ENCODE measurements at regions not wholly inside any gene's neighbourhood (a gene's known extent, or its start where the extent isn't known, plus 50 kb on each side); places are given as distances from the start of the nearest gene placed in this dataset.

DNA sequence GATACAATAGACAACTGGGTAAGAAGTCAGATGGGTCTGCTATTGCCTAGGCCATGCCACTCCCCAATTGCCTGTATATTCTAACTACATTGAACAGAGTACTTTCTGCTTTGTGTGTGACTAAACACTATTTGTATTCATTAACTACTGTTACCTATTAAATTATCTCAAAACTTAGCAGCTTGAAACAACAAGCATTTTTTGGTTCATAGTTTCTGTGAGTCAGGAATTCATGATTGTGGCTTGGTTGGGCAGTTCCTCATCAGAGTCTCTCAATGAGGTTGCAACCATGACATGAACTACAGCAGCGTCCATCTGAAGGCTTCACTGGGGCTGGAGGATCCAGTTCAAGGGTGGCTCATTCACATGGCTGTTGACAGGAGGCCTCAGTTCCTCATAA lies 205.7 kb downstream of the EN1 start:
- no peak overlapping the region for H2AFZ ChIP-seq (ENCODE audit: low read depth, low read length)
- H3K9me3 ChIP-seq (ENCODE audit: low read length), result no peaks in the 10 kb centered on the region
- no peaks in the 10 kb centered on the region for H3F3A ChIP-seq (ENCODE audit: insufficient read depth, low read length, poor library complexity, severe bottlenecking)
- H3K79me2 ChIP-seq (replicated peaks; ENCODE audit: insufficient read depth, low read length), result no peaks in the 10 kb centered on the region
- no peaks in the 10 kb centered on the region for H3K27me3 ChIP-seq (ENCODE audit: insufficient read depth, low read depth, low read length)
- no peak overlapping the region for H3K4me3 ChIP-seq (ENCODE audit: low read length)
- no peaks in the 10 kb centered on the region for H4K20me1 ChIP-seq (ENCODE audit: insufficient read depth)
- no peaks in the 10 kb centered on the region for H3K9me2 ChIP-seq (ENCODE audit: insufficient read depth, low read length)
- H3K27ac ChIP-seq (ENCODE audit: low read length), result no peak overlapping the region
- H3K4me2 ChIP-seq (ENCODE audit: low read length), result no peak overlapping the region
- H3K36me3 ChIP-seq (ENCODE audit: insufficient read depth, low read length), result no peaks in the 10 kb centered on the region
- TF ChIP-seq, protein P1, sequence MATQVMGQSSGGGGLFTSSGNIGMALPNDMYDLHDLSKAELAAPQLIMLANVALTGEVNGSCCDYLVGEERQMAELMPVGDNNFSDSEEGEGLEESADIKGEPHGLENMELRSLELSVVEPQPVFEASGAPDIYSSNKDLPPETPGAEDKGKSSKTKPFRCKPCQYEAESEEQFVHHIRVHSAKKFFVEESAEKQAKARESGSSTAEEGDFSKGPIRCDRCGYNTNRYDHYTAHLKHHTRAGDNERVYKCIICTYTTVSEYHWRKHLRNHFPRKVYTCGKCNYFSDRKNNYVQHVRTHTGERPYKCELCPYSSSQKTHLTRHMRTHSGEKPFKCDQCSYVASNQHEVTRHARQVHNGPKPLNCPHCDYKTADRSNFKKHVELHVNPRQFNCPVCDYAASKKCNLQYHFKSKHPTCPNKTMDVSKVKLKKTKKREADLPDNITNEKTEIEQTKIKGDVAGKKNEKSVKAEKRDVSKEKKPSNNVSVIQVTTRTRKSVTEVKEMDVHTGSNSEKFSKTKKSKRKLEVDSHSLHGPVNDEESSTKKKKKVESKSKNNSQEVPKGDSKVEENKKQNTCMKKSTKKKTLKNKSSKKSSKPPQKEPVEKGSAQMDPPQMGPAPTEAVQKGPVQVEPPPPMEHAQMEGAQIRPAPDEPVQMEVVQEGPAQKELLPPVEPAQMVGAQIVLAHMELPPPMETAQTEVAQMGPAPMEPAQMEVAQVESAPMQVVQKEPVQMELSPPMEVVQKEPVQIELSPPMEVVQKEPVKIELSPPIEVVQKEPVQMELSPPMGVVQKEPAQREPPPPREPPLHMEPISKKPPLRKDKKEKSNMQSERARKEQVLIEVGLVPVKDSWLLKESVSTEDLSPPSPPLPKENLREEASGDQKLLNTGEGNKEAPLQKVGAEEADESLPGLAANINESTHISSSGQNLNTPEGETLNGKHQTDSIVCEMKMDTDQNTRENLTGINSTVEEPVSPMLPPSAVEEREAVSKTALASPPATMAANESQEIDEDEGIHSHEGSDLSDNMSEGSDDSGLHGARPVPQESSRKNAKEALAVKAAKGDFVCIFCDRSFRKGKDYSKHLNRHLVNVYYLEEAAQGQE (IDR thresholded peaks at IDR 0.05; ENCODE audit: borderline replicate concordance), result no peak
- TF ChIP-seq MXI1 (conservative IDR thresholded peaks at IDR 0.05; ENCODE audit: poor library complexity, severe bottlenecking) (no peak), SMC3 (conservative IDR thresholded peaks at IDR 0.05; ENCODE audit: poor library complexity) (no peak), TAF1 (IDR thresholded peaks at IDR 0.05; ENCODE audit: low read depth) (no peak), RAD21 (conservative IDR thresholded peaks at IDR 0.05) (no peak), EZH2 (IDR thresholded peaks at IDR 0.05; ENCODE audit: borderline replicate concordance, insufficient read depth, low read length, poor library complexity, severe bottlenecking) (no peak), POLR2AphosphoS5 (IDR thresholded peaks at IDR 0.05) (no peak), EP300 (conservative IDR thresholded peaks at IDR 0.05; ENCODE audit: poor library complexity, severe bottlenecking) (no peak)
- TF ChIP-seq, protein P2, sequence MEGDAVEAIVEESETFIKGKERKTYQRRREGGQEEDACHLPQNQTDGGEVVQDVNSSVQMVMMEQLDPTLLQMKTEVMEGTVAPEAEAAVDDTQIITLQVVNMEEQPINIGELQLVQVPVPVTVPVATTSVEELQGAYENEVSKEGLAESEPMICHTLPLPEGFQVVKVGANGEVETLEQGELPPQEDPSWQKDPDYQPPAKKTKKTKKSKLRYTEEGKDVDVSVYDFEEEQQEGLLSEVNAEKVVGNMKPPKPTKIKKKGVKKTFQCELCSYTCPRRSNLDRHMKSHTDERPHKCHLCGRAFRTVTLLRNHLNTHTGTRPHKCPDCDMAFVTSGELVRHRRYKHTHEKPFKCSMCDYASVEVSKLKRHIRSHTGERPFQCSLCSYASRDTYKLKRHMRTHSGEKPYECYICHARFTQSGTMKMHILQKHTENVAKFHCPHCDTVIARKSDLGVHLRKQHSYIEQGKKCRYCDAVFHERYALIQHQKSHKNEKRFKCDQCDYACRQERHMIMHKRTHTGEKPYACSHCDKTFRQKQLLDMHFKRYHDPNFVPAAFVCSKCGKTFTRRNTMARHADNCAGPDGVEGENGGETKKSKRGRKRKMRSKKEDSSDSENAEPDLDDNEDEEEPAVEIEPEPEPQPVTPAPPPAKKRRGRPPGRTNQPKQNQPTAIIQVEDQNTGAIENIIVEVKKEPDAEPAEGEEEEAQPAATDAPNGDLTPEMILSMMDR (IDR thresholded peaks at IDR 0.05; ENCODE audit: poor library complexity, severe bottlenecking), result no peak
- H3K9ac ChIP-seq (ENCODE audit: low read length), result no peak overlapping the region

DNA sequence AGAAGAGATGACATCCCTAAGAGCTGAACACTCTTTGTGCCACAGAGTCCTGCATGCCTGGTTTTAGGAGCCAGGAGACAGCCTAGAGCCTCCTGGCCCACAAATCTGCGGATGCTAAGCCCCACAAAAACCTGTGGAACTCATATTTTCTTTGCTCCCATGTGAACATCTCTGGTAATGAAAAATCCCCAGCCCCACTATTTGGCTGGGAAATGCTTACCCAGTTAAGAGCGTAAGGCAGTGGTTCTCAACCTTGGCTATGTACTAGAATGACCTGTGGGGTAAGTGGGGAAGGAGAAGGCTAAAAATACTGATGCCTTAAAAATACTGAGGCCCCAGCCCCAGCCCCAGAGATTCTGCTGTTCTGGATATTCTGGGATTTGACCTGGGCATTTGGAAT lies 208.1 kb downstream of the EN1 start:
- TF ChIP-seq EZH2 (IDR thresholded peaks at IDR 0.05; ENCODE audit: borderline replicate concordance, insufficient read depth, low read length, poor library complexity, severe bottlenecking), result no peak
- TF ChIP-seq, protein P2 (IDR thresholded peaks at IDR 0.05; ENCODE audit: poor library complexity, severe bottlenecking), result no peak
- TF ChIP-seq, protein P1 (IDR thresholded peaks at IDR 0.05; ENCODE audit: borderline replicate concordance), result no peak
- TF ChIP-seq MXI1 (conservative IDR thresholded peaks at IDR 0.05; ENCODE audit: poor library complexity, severe bottlenecking), result no peak
- no peak for TF ChIP-seq RAD21 (conservative IDR thresholded peaks at IDR 0.05)
- TF ChIP-seq POLR2AphosphoS5 (IDR thresholded peaks at IDR 0.05), result no peak
- TF ChIP-seq SMC3 (conservative IDR thresholded peaks at IDR 0.05; ENCODE audit: poor library complexity), result no peak
- TF ChIP-seq EP300 (conservative IDR thresholded peaks at IDR 0.05; ENCODE audit: poor library complexity, severe bottlenecking), result no peak
- no peak for TF ChIP-seq TAF1 (IDR thresholded peaks at IDR 0.05; ENCODE audit: low read depth)
- Histone ChIP-seq H3K79me2 (replicated peaks; ENCODE audit: insufficient read depth, low read length) (no peaks in the 10 kb centered on the region), H4K20me1 (ENCODE audit: insufficient read depth) (no peaks in the 10 kb centered on the region), H3K27ac (ENCODE audit: low read length) (no peak overlapping the region), H3K9me2 (ENCODE audit: insufficient read depth, low read length) (no peaks in the 10 kb centered on the region), H3K9me3 (ENCODE audit: low read length) (no peaks in the 10 kb centered on the region), H3K27me3 (ENCODE audit: insufficient read depth, low read depth, low read length) (no peaks in the 10 kb centered on the region), H3K36me3 (ENCODE audit: insufficient read depth, low read length) (no peaks in the 10 kb centered on the region), H3K9ac (ENCODE audit: low read length) (no peak overlapping the region), H3K4me3 (ENCODE audit: low read length) (no peak overlapping the region), H3K4me2 (ENCODE audit: low read length) (no peak overlapping the region), H3F3A (ENCODE audit: insufficient read depth, low read length, poor library complexity, severe bottlenecking) (no peaks in the 10 kb centered on the region), H2AFZ (ENCODE audit: low read depth, low read length) (no peak overlapping the region)
